Astrocyte (in vitro differentiated cells and primary cell): ENCODE measurements at regions not wholly inside any gene's neighbourhood (a gene's known extent, or its start where the extent isn't known, plus 50 kb on each side); places are given as distances from the start of the nearest gene placed in this dataset.

Source experiments
- CTCF ChIP-seq: IDR thresholded peaks from 2 replicates; pipeline ENCODE4 v1.5.1; 2011; ENCODE audit warnings: low read depth, mild to moderate bottlenecking, inconsistent platforms, low read length, moderate library complexity; ENCODE audit not compliant: insufficient read depth
- EZH2 ChIP-seq: IDR thresholded peaks from 2 replicates; pipeline ENCODE4 v1.6.1; 2012; ENCODE audit warnings: mild to moderate bottlenecking, low read length, inconsistent platforms; ENCODE audit not compliant: insufficient read depth

- TF ChIP-seq CTCF: no peak
- no peak for TF ChIP-seq EZH2
Observed at GRCh38 chr10:61066661-61067344, 122.8 kb upstream of the RHOBTB1 start.
